Liver (tissue), 8 donors: ENCODE measurements at regions not wholly inside any gene's neighbourhood (a gene's known extent, or its start where the extent isn't known, plus 50 kb on each side); places are given as distances from the start of the nearest gene placed in this dataset.

Experiments used
- DNase-seq: peaks from one replicate; pipeline ENCODE4 v3.0.0-alpha.2; 2017; ENCODE audit warnings: low spot score
- H3K27ac ChIP-seq, 2 donors: one replicate each; pipeline ENCODE4 v1.7.0; 2013; ENCODE audit warnings: inconsistent platforms in 2 of 2, low read length in 2 of 2, control low read depth in 1 of 2, low read depth in 1 of 2, mild to moderate bottlenecking in 1 of 2
- H3K27me3 ChIP-seq, 4 donors: one replicate each; pipeline versions ENCODE4 v1.6.1 to v1.7.0; 2013; ENCODE audit warnings: low read length in 3 of 4, inconsistent platforms in 1 of 4, mild to moderate bottlenecking in 1 of 4, moderate library complexity in 1 of 4; ENCODE audit not compliant: control insufficient read depth in 4 of 4, insufficient read depth in 4 of 4
- H3K36me3 ChIP-seq, 4 donors: one replicate each; pipeline versions ENCODE4 v1.6.1 to v1.7.0; 2013; ENCODE audit warnings: low read length in 3 of 4, mild to moderate bottlenecking in 3 of 4, low read depth in 1 of 4, moderate library complexity in 1 of 4; ENCODE audit not compliant: control insufficient read depth in 4 of 4, insufficient read depth in 3 of 4
- H3K4me1 ChIP-seq, 4 donors: one replicate each; pipeline versions ENCODE4 v1.6.1 to v1.7.0; 2013; ENCODE audit warnings: low read length in 3 of 4, mild to moderate bottlenecking in 3 of 4, moderate library complexity in 1 of 4; ENCODE audit not compliant: control insufficient read depth in 4 of 4, insufficient read depth in 4 of 4
- H3K4me3 ChIP-seq, 3 donors: one replicate each; pipeline versions ENCODE4 v1.6.1 to v1.7.0; 2013; ENCODE audit warnings: low read length in 3 of 3, control low read depth in 1 of 3, low read depth in 1 of 3, mild to moderate bottlenecking in 1 of 3
- H3K9ac ChIP-seq, 2 donors: one replicate each; pipeline ENCODE4 v1.7.0; 2013; ENCODE audit warnings: low read length in 2 of 2, mild to moderate bottlenecking in 2 of 2, moderate library complexity in 2 of 2, control low read depth in 1 of 2, low read depth in 1 of 2
- H3K9me3 ChIP-seq, 4 donors: one replicate each; pipeline versions ENCODE4 v1.6.1 to v1.7.0; 2013; ENCODE audit warnings: low read length in 3 of 4; ENCODE audit not compliant: control insufficient read depth in 4 of 4
- EGR1 ChIP-seq, 2 donors: IDR thresholded peaks; 2 replicates each; pipeline ENCODE4 v1.6.1; 2016 to 2018; ENCODE audit warnings: antibody characterized with exemption in 2 of 2, low read depth in 2 of 2
- FOXA1 ChIP-seq: IDR thresholded peaks from 2 replicates; pipeline ENCODE4 v1.6.1; 2016; ENCODE audit warnings: antibody characterized with exemption
- FOXA2 ChIP-seq: IDR thresholded peaks from 2 replicates; pipeline ENCODE4 v1.6.1; 2016; ENCODE audit warnings: antibody characterized with exemption
- GABPA ChIP-seq, 2 donors: IDR thresholded peaks in 1 of 2; conservative IDR thresholded peaks in 1 of 2; 2 replicates each; pipeline ENCODE4 v1.6.1; 2016; ENCODE audit warnings: antibody characterized with exemption in 2 of 2, mild to moderate bottlenecking in 1 of 2, moderate library complexity in 1 of 2
- HNF4A ChIP-seq, 2 donors: conservative IDR thresholded peaks; 2 replicates each; pipeline ENCODE4 v1.6.1; 2016; ENCODE audit warnings: antibody characterized with exemption in 2 of 2, mild to moderate bottlenecking in 2 of 2
- HNF4G ChIP-seq: IDR thresholded peaks from 2 replicates; pipeline ENCODE4 v1.6.1; 2016; ENCODE audit warnings: antibody characterized with exemption
- JUND ChIP-seq, 2 donors: IDR thresholded peaks; 2 replicates each; pipeline ENCODE4 v1.6.1; 2016; ENCODE audit warnings: antibody characterized with exemption in 2 of 2
- NR2F2 ChIP-seq: IDR thresholded peaks from 2 replicates; pipeline ENCODE4 v1.6.1; 2016; ENCODE audit warnings: antibody characterized with exemption
- RAD21 ChIP-seq, 2 donors: IDR thresholded peaks; 2 replicates each; pipeline ENCODE4 v1.6.1; 2016; ENCODE audit warnings: antibody characterized with exemption in 2 of 2, mild to moderate bottlenecking in 2 of 2
- RXRA ChIP-seq, 2 donors: IDR thresholded peaks; 2 replicates each; pipeline ENCODE4 v1.6.1; 2017 to 2018; ENCODE audit warnings: antibody characterized with exemption in 2 of 2, mild to moderate bottlenecking in 1 of 2
- SP1 ChIP-seq: IDR thresholded peaks from 2 replicates; pipeline ENCODE4 v1.6.1; 2018; ENCODE audit warnings: antibody characterized with exemption, mild to moderate bottlenecking
- TAF1 ChIP-seq: conservative IDR thresholded peaks from 2 replicates; pipeline ENCODE4 v1.6.1; 2016; ENCODE audit warnings: antibody characterized with exemption, mild to moderate bottlenecking
- YY1 ChIP-seq: IDR thresholded peaks from 2 replicates; pipeline ENCODE4 v1.6.1; 2016; ENCODE audit warnings: antibody characterized with exemption, mild to moderate bottlenecking
- WGBS: extraction: QIAGEN DNeasy Blood & Tissue Kit; methylation state at CpG from one replicate; pipeline ENCODE4 v1.1.7; 2013; 5-methylcytosine and 5-hydroxymethylcytosine counted together
- TF ChIP-seq, protein P1 (sequence below): IDR thresholded peaks from 2 replicates; pipeline ENCODE4 v1.6.1; 2016; ENCODE audit warnings: antibody characterized with exemption
- TF ChIP-seq, protein P2 (sequence below): IDR thresholded peaks from 2 replicates; pipeline ENCODE4 v1.6.1; 2016; ENCODE audit warnings: antibody characterized with exemption
- TF ChIP-seq, protein P3 (sequence below): IDR thresholded peaks from 2 replicates; pipeline ENCODE4 v1.6.1; 2016; ENCODE audit warnings: antibody characterized with exemption, mild to moderate bottlenecking
- TF ChIP-seq, protein P4 (sequence below): IDR thresholded peaks from 2 replicates; pipeline ENCODE4 v1.6.1; 2016; ENCODE audit warnings: antibody characterized with exemption
- TF ChIP-seq, protein P5 (sequence below): fragments of 150-350 bp; IDR thresholded peaks from 2 replicates; pipeline ENCODE4 v1.5.1; 2017; ENCODE audit warnings: improper control_type of control experiment, low read depth, low read length; ENCODE audit not compliant: missing input control
- donor health status: healthy.
- donor health status: healthy.
- donor health status: healthy.
- donor health status: healthy.
- donor health status: healthy.

DNA sequence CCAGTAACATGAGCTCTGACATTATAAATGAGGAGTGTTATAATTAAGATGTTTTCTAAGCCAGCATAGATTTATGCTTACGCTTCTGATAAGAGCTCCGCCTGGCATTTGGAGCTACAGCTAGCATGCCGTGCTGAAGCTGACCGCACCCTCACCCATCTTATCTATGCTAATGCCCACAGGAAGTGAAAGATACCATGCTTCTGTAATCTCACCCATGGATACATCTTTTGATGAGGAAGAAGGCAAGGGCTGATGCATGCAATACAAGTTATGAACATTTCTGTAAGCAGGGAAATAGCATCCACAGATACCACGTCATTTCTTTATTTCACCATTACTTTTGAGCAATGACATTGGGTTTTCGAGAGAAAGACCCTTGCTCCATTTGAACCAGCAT lies 82.3 kb downstream of the ARL4C start:
- Histone ChIP-seq H3K27ac (no peak overlapping the region), H3K36me3 (no peaks in the 10 kb centered on the region), H3K4me1 (no peaks in the 10 kb centered on the region), H3K27me3 (peaks cover 0 to 3% (median 0%) of the 10 kb centered on the region in 4 donors), H3K4me3 (no peak overlapping the region), H3K9me3 (no peaks in the 10 kb centered on the region), H3K9ac (no peak overlapping the region)
- WGBS = 81% methylated on average over 6 of the region's 6 CpGs
- no peak for DNase-seq
- TF ChIP-seq EGR1 (IDR thresholded peaks at IDR 0.05; ENCODE audit: low read depth in 2 of 2) (no peak), JUND (IDR thresholded peaks at IDR 0.05) (no peak), GABPA (IDR thresholded peaks at IDR 0.05 in 1 of 2, conservative IDR thresholded peaks at IDR 0.05 in 1 of 2) (no peak), RXRA (IDR thresholded peaks at IDR 0.05) (no peak), SP1 (no peak), NR2F2 (no peak)
- TF ChIP-seq, protein P1, sequence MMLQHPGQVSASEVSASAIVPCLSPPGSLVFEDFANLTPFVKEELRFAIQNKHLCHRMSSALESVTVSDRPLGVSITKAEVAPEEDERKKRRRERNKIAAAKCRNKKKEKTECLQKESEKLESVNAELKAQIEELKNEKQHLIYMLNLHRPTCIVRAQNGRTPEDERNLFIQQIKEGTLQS = no peak

DNA sequence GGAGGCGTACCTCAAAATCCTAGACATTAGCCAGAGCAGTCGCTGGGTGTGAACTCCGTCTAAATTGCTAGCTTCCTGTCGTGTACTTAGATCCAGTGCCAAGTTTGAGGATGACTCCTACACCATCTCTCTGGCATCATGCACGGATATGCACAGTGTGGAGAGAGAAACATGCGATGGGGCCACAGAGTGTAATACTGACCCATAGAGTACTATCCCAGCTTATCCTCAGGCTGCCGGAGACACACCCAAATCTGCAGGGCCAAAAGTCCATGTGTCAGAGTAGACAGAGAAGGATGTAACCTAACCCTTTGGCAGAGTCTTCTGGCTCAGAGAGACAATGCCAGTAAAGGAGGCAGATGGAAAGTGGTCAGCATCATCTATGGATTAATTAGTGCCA lies 84.2 kb downstream of the ARL4C start:
- H3K27ac ChIP-seq = no peak overlapping the region
- no peaks in the 10 kb centered on the region for H3K36me3 ChIP-seq
- TF ChIP-seq, protein P2, sequence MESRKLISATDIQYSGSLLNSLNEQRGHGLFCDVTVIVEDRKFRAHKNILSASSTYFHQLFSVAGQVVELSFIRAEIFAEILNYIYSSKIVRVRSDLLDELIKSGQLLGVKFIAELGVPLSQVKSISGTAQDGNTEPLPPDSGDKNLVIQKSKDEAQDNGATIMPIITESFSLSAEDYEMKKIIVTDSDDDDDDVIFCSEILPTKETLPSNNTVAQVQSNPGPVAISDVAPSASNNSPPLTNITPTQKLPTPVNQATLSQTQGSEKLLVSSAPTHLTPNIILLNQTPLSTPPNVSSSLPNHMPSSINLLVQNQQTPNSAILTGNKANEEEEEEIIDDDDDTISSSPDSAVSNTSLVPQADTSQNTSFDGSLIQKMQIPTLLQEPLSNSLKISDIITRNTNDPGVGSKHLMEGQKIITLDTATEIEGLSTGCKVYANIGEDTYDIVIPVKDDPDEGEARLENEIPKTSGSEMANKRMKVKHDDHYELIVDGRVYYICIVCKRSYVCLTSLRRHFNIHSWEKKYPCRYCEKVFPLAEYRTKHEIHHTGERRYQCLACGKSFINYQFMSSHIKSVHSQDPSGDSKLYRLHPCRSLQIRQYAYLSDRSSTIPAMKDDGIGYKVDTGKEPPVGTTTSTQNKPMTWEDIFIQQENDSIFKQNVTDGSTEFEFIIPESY = no peak
- TF ChIP-seq, protein P1 = no peak
- TF ChIP-seq, protein P3, sequence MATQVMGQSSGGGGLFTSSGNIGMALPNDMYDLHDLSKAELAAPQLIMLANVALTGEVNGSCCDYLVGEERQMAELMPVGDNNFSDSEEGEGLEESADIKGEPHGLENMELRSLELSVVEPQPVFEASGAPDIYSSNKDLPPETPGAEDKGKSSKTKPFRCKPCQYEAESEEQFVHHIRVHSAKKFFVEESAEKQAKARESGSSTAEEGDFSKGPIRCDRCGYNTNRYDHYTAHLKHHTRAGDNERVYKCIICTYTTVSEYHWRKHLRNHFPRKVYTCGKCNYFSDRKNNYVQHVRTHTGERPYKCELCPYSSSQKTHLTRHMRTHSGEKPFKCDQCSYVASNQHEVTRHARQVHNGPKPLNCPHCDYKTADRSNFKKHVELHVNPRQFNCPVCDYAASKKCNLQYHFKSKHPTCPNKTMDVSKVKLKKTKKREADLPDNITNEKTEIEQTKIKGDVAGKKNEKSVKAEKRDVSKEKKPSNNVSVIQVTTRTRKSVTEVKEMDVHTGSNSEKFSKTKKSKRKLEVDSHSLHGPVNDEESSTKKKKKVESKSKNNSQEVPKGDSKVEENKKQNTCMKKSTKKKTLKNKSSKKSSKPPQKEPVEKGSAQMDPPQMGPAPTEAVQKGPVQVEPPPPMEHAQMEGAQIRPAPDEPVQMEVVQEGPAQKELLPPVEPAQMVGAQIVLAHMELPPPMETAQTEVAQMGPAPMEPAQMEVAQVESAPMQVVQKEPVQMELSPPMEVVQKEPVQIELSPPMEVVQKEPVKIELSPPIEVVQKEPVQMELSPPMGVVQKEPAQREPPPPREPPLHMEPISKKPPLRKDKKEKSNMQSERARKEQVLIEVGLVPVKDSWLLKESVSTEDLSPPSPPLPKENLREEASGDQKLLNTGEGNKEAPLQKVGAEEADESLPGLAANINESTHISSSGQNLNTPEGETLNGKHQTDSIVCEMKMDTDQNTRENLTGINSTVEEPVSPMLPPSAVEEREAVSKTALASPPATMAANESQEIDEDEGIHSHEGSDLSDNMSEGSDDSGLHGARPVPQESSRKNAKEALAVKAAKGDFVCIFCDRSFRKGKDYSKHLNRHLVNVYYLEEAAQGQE = no peak
- TF ChIP-seq GABPA (IDR thresholded peaks at IDR 0.05 in 1 of 2, conservative IDR thresholded peaks at IDR 0.05 in 1 of 2) (no peak), NR2F2 (no peak), HNF4A (conservative IDR thresholded peaks at IDR 0.05) (no peak), RAD21 (IDR thresholded peaks at IDR 0.05) (no peak), JUND (IDR thresholded peaks at IDR 0.05) (no peak), TAF1 (no peak), SP1 (no peak), FOXA2 (no peak), HNF4G (no peak), YY1 (no peak), RXRA (IDR thresholded peaks at IDR 0.05) (no peak), EGR1 (IDR thresholded peaks at IDR 0.05; ENCODE audit: low read depth in 2 of 2) (no peak), FOXA1 (no peak)
- TF ChIP-seq, protein P4, sequence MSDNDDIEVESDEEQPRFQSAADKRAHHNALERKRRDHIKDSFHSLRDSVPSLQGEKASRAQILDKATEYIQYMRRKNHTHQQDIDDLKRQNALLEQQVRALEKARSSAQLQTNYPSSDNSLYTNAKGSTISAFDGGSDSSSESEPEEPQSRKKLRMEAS = no peak
- TF ChIP-seq, protein P5, sequence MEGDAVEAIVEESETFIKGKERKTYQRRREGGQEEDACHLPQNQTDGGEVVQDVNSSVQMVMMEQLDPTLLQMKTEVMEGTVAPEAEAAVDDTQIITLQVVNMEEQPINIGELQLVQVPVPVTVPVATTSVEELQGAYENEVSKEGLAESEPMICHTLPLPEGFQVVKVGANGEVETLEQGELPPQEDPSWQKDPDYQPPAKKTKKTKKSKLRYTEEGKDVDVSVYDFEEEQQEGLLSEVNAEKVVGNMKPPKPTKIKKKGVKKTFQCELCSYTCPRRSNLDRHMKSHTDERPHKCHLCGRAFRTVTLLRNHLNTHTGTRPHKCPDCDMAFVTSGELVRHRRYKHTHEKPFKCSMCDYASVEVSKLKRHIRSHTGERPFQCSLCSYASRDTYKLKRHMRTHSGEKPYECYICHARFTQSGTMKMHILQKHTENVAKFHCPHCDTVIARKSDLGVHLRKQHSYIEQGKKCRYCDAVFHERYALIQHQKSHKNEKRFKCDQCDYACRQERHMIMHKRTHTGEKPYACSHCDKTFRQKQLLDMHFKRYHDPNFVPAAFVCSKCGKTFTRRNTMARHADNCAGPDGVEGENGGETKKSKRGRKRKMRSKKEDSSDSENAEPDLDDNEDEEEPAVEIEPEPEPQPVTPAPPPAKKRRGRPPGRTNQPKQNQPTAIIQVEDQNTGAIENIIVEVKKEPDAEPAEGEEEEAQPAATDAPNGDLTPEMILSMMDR = no peak
- H3K9me3 ChIP-seq = no peaks in the 10 kb centered on the region
- 71% methylated on average over 7 of the region's 7 CpGs for WGBS
- H3K27me3 ChIP-seq = peaks cover 0 to 3% (median 0%) of the 10 kb centered on the region in 4 donors
- H3K4me3 ChIP-seq = no peak overlapping the region
- H3K4me1 ChIP-seq = no peaks in the 10 kb centered on the region
- no peak overlapping the region for H3K9ac ChIP-seq
- DNase-seq = no peak
